Thymus (tissue), 11 donors: ENCODE measurements at regions not wholly inside any gene's neighbourhood (a gene's known extent, or its start where the extent isn't known, plus 50 kb on each side); places are given as distances from the start of the nearest gene placed in this dataset.

Experiments used
- DNase-seq, 9 donors: peaks; one replicate each; pipeline ENCODE4 v3.0.0-alpha.2; 2013; ENCODE audit warnings: low spot score in 9 of 9, low read depth in 6 of 9, missing footprints in 1 of 9
- H3K27ac ChIP-seq, 2 donors: one replicate each; pipeline ENCODE4 v1.5.1; 2013; ENCODE audit warnings: control low read depth in 1 of 2, low read depth in 1 of 2, low read length in 1 of 2, mild to moderate bottlenecking in 1 of 2, moderate library complexity in 1 of 2
- H3K27me3 ChIP-seq, 2 donors: one replicate each; pipeline ENCODE4 v1.5.1; 2013; ENCODE audit warnings: low read length in 1 of 2; ENCODE audit not compliant: control insufficient read depth in 2 of 2, insufficient read depth in 1 of 2
- H3K36me3 ChIP-seq, 2 donors: one replicate each; pipeline ENCODE4 v1.5.1; 2013; ENCODE audit warnings: low read length in 1 of 2, mild to moderate bottlenecking in 1 of 2, moderate library complexity in 1 of 2; ENCODE audit not compliant: control insufficient read depth in 2 of 2, insufficient read depth in 2 of 2
- H3K4me1 ChIP-seq, 2 donors: one replicate each; pipeline ENCODE4 v1.5.1; 2013; ENCODE audit warnings: low read length in 2 of 2; ENCODE audit not compliant: control insufficient read depth in 2 of 2, insufficient read depth in 2 of 2
- H3K4me3 ChIP-seq, 2 donors: one replicate each; pipeline ENCODE4 v1.5.1; 2013; ENCODE audit warnings: low read length in 2 of 2, control low read depth in 1 of 2, mild to moderate bottlenecking in 1 of 2
- H3K9me3 ChIP-seq, 2 donors: one replicate each; pipeline ENCODE4 v1.5.1; 2013; ENCODE audit warnings: low read length in 1 of 2, mild to moderate bottlenecking in 1 of 2; ENCODE audit not compliant: control insufficient read depth in 2 of 2, insufficient read depth in 1 of 2
- WGBS: extraction: QIAGEN DNeasy Blood & Tissue Kit; methylation state at CpG from one replicate; pipeline ENCODE4 v1.1.7; 2013; 5-methylcytosine and 5-hydroxymethylcytosine counted together
- donor health status: healthy.

DNA sequence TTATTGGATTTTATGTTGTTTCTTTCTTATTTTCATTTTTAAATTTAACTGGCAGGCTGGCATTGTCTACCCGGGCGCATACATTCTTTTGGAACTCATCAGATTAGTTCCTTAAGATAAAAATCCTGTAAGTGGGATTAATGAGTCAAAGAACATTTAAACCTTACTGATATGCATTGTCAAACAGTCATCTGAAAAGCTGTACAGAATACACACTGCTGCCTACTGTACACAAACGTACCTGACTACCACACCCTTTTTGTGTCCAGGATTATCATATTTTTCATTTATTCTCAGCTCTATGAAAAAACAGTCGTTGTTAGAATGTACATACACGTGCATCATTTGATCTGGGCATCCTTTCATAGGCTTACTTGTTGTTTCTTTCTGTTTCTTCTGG is 358.3 kb downstream of the EFNB2 start:
- no peaks in the 10 kb centered on the region for H3K27me3 ChIP-seq
- WGBS = 88% methylated on average over 5 of the region's 5 CpGs
- no peak for DNase-seq

GRCh38 chr13:106176117-106176516 is 359.3 kb downstream of the EFNB2 start:
- Histone ChIP-seq H3K9me3 (no peaks in the 10 kb centered on the region), H3K4me3 (no peak overlapping the region), H3K27me3 (no peaks in the 10 kb centered on the region), H3K36me3 (no peaks in the 10 kb centered on the region), H3K27ac (no peak overlapping the region), H3K4me1 (no peaks in the 10 kb centered on the region)
- 83% methylated on average over 4 of the region's 4 CpGs for WGBS
- DNase-seq = no peak

More for the DNA sequence above, 358.3 kb downstream of the EFNB2 start:
- Histone ChIP-seq H3K27ac (no peak overlapping the region), H3K36me3 (no peaks in the 10 kb centered on the region), H3K4me3 (no peak overlapping the region), H3K9me3 (no peaks in the 10 kb centered on the region), H3K4me1 (no peaks in the 10 kb centered on the region)

GRCh38 chr13:106173891-106174610 is 361.4 kb downstream of the EFNB2 start:
- DNase-seq = no peak
- WGBS = 76% methylated on average over 7 of the region's 7 CpGs
- no peaks in the 10 kb centered on the region for H3K27me3 ChIP-seq
- no peaks in the 10 kb centered on the region for H3K4me1 ChIP-seq
- no peaks in the 10 kb centered on the region for H3K36me3 ChIP-seq
- H3K27ac ChIP-seq = no peak overlapping the region
- H3K9me3 ChIP-seq = no peaks in the 10 kb centered on the region
- H3K4me3 ChIP-seq = no peak overlapping the region

DNA sequence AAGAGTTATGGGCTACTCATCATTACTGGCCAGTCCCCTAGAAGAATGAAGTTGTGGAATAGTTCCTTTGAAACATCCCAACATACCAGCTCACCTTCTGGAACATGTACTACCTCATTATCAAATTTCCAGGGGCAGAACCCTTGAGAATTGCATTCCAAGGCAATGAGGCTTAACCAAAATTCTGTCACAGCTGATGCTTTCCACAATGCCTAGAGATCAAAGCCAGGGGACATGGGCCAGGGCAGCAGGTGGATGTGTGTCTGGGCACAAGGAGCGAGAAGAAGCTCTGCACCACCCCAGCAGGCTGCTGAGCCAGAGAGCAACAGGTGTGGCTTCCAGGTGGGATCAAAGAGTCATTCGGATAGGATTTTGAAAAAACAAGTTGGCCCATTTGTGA is 362.1 kb downstream of the EFNB2 start:
- no peak for DNase-seq
- 92% methylated on average over 2 of the region's 2 CpGs for WGBS
- H3K9me3 ChIP-seq = no peaks in the 10 kb centered on the region
- no peak overlapping the region for H3K27ac ChIP-seq
- no peaks in the 10 kb centered on the region for H3K4me1 ChIP-seq
- H3K36me3 ChIP-seq = no peaks in the 10 kb centered on the region
- no peak overlapping the region for H3K4me3 ChIP-seq
- no peaks in the 10 kb centered on the region for H3K27me3 ChIP-seq

DNA sequence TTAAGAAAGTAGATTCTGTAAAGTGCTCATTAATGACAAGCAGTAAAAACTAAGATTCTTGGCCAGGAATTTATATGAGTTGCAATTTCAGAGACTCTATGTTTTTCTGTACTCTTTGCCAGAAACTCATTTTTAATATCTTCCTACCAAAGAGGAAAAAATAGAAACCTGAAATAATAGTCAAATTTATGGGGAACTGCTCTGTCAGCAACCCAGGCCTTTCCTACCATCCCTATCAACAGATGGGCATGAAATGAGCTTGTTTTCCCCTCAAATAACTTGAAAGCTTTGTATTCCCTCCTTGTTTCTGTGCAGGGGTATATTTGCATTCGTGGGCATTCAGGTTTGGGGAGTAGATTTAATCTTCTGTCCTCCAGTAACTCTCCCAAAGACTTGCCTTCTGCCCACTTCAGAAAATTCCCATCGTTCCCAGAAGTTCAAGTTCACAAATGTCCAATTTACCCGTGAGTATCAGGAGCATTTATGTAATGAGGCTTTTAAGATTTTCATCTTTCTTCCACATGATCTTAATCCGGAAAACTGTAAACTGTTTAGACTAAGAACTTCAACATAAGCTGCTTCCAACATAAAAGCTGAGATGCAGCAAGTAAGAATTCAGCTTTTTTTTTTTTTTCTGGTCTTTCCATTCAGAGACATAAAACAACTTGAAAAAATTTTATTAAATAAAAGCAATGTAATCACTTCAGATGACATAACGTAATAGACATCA is 363.1 kb downstream of the EFNB2 start:
- H3K27me3 ChIP-seq = no peaks in the 10 kb centered on the region
- WGBS = 91% methylated on average over 5 of the region's 5 CpGs
- peak overlapping the region in 1 of 2 donors; percentile 36 for H3K27ac ChIP-seq
- H3K36me3 ChIP-seq = no peaks in the 10 kb centered on the region
- no peak for DNase-seq
- no peak overlapping the region for H3K4me3 ChIP-seq
- peaks cover 0 to 3% of the 10 kb centered on the region in 2 donors for H3K9me3 ChIP-seq
- no peaks in the 10 kb centered on the region for H3K4me1 ChIP-seq

DNA sequence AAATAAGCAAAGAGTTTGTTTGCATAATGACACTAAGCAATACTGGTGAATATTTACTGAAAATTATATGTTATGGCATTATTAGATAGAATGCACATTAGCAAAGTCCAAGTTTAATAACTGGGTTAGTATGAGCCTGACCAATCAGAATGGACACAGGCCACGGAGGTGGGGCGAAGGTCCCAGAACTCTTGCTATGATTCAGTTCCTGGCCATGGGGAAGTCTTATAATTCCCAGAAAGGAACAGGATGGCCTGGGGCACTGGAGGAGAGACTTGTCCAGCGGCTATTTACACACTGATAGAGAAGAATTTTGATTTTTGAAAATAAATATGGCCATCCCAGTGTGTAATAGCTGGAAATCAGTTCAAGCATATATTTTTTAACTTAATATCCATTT is 372.0 kb downstream of the EFNB2 start:
- WGBS = 96% methylated on average over 3 of the region's 3 CpGs
- H3K36me3 ChIP-seq = no peaks in the 10 kb centered on the region
- H3K27me3 ChIP-seq = no peaks in the 10 kb centered on the region
- no peaks in the 10 kb centered on the region for H3K4me1 ChIP-seq
- DNase-seq = no peak
- no peak overlapping the region for H3K4me3 ChIP-seq
- H3K9me3 ChIP-seq = peaks cover 0 to 3% of the 10 kb centered on the region in 2 donors
- no peak overlapping the region for H3K27ac ChIP-seq

DNA sequence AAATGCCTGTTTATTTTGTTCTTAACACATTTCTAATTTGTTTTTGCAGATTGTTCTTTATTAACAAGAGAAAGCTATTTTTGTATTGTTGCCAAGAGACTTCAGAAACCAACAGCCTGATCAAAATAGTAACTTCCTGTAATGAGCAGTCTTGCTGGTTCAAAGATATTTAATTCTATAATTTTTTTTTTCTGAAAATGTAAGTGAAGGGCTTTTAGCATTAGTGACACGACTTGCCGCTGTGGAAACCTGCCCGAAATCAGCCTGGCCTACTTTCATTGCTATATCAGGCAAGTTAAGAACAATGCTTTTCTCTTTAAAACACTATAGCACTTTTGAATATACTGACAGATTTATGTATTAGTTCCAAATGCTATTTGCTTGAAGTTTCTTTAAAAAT is 374.3 kb downstream of the EFNB2 start:
- WGBS = 80% methylated on average over 3 of the region's 3 CpGs
- H3K27ac ChIP-seq = no peak overlapping the region
- no peaks in the 10 kb centered on the region for H3K4me1 ChIP-seq
- no peaks in the 10 kb centered on the region for H3K27me3 ChIP-seq
- H3K9me3 ChIP-seq = no peaks in the 10 kb centered on the region
- no peak for DNase-seq
- no peak overlapping the region for H3K4me3 ChIP-seq
- H3K36me3 ChIP-seq = no peaks in the 10 kb centered on the region

DNA sequence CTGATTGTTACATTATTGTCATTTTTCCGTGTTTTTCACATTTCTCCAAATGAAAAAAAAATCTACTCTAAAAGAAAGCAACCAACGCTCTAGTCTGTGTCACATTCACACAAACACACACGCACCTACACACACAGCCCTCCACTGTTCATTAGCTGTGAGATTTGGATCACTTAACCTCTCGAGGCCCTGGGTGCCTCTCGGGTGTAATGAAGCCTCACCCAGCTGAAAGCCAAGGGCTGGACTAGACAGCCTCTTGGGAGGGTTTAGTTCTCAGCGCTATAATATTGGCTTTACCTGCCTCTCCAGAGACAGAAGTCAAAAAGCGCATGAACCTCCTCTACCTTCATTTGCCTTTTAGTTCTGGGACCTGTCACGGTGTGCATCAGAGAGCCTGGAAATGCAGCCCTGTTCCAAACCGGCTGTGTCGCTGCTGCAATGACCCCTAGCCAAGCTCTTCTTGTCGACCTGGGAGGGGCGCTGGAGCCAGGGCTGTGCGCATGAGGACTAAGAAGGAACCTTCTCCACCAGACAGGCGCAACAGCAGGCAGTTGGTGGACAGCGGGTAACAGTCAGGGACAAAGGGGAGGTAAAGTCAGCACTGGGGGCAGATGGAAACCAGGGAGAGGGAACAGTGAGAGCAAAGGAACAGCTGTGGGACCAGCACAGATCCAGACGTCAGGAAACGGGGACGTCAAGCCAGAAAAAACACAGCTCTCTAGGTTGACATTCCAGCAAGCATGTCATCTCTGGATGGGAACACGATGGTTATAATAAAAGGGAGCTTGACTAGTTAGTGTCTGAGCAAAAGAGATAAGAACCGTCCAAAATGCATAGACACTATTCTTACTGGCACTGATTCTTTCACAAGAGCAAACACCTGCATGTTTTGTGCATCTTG is 375.9 kb downstream of the EFNB2 start:
- H3K4me3 ChIP-seq = no peak overlapping the region
- no peak overlapping the region for H3K27ac ChIP-seq
- no peak for DNase-seq
- no peaks in the 10 kb centered on the region for H3K4me1 ChIP-seq
- no peaks in the 10 kb centered on the region for H3K9me3 ChIP-seq
- no peaks in the 10 kb centered on the region for H3K27me3 ChIP-seq
- 94% methylated on average over 20 of the region's 20 CpGs for WGBS
- no peaks in the 10 kb centered on the region for H3K36me3 ChIP-seq

DNA sequence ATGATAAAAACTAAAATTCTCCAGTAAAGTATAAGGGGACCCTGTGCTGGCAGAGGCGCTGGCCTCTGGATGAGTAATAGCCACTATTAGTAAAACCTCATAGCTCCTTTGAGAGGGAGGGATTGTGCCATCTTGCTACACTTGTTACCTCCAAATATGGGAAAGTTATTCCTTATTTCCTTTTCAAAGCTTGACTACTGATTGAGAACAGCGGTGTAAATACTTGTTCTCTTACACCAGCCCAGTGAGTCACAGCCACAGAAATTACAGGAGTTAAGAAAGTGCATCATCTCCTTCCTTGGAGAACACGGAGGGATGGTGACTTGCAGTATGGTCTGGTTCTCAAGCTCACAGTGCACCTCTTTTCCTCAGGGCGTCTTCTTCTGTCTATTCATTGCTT is 379.0 kb downstream of the EFNB2 start:
- WGBS = 96% methylated on average over 4 of the region's 4 CpGs
- H3K4me3 ChIP-seq = no peak overlapping the region
- H3K36me3 ChIP-seq = no peaks in the 10 kb centered on the region
- no peak overlapping the region for H3K27ac ChIP-seq
- DNase-seq = no peak
- no peaks in the 10 kb centered on the region for H3K27me3 ChIP-seq
- H3K4me1 ChIP-seq = no peaks in the 10 kb centered on the region
- H3K9me3 ChIP-seq = no peaks in the 10 kb centered on the region
